AG04450 (cell line): ENCODE measurements at regions not wholly inside any gene's neighbourhood (a gene's known extent, or its start where the extent isn't known, plus 50 kb on each side); places are given as distances from the start of the nearest gene placed in this dataset.

Experiments used
- CTCF ChIA-PET: fragments of 300-600, 350-600 bp; formaldehyde crosslinking; extraction: SDS; loops from one replicate; lab custom pipeline; 2022; ENCODE audit warnings: antibody characterized with exemption, inconsistent platforms; lab: Charles Lee
- POLR2A ChIA-PET: fragments of 350-600 bp; formaldehyde crosslinking; extraction: SDS; loops from one replicate; lab custom pipeline; 2021; ENCODE audit warnings: antibody characterized with exemption, inconsistent platforms; lab: Yijun Ruan, JAX
- DNase-seq: peaks from one replicate; pipeline ENCODE4 v3.0.0-alpha.2; 2011; ENCODE audit warnings: low read depth, low spot score
- H3K27ac ChIP-seq: one replicate; pipeline ENCODE4 v1.5.1; 2012; ENCODE audit warnings: low read depth, low read length, control low read depth
- H3K27me3 ChIP-seq: one replicate; pipeline ENCODE4 v1.6.0; 2012; ENCODE audit warnings: low read length; ENCODE audit not compliant: control insufficient read depth, insufficient read depth
- H3K4me3 ChIP-seq: 2 replicates; pipeline ENCODE4 v1.5.1; 2011; ENCODE audit warnings: mild to moderate bottlenecking, low read depth, low read length, control low read depth
- H3K9me3 ChIP-seq: 2 replicates; pipeline ENCODE4 v1.5.1; 2012; ENCODE audit warnings: low read length; ENCODE audit not compliant: control insufficient read depth, insufficient read depth
- TF ChIP-seq, protein P1 (sequence below): IDR thresholded peaks from 2 replicates; pipeline ENCODE4 v1.5.1; 2011; ENCODE audit warnings: low read depth, low read length, control low read depth, inconsistent platforms

DNA sequence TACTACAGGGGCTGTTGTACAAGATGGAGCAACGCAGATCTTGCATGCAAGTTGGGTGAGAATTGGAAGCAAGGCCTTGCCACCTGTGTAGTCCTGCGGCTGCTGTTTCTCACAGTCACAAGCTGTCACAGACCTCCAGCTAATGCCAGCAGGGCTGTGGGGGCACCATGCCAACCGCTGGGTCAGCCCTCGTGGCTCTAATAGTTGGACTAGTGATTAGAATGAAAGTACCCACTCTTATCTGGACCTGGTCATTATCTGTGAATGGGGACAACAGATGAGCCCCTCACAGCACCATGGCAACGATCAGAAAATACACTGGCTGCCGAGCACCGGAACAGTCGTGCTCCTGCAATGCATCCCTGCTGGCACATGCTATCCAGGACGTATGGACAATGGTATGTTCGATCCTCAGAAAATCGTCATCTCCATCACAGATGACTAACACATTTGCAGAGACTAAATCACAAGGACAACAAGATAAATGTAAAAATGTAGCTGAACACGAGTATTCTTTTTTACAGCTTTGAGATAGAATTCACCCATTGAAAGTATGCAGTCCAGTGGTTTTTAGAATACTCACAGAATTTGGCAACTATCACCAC, 80.4 kb upstream of the CALN1 start:
- ChIA-PET CTCF (interaction anchor here (0.6 kb wide), 1 partner anchor 46 kb away, joined by 3 read pairs; no protein-coding TSS in a partner anchor), POLR2A (no interaction called here)
- DNase-seq: no peak
- Histone ChIP-seq H3K9me3 (peaks cover 2% of the 10 kb centered on the region; the same call in 1 of the 2 replicates), H3K4me3 (no peak overlapping the region), H3K27ac (no peak overlapping the region), H3K27me3 (no peaks in the 10 kb centered on the region)
- TF ChIP-seq, protein P1, sequence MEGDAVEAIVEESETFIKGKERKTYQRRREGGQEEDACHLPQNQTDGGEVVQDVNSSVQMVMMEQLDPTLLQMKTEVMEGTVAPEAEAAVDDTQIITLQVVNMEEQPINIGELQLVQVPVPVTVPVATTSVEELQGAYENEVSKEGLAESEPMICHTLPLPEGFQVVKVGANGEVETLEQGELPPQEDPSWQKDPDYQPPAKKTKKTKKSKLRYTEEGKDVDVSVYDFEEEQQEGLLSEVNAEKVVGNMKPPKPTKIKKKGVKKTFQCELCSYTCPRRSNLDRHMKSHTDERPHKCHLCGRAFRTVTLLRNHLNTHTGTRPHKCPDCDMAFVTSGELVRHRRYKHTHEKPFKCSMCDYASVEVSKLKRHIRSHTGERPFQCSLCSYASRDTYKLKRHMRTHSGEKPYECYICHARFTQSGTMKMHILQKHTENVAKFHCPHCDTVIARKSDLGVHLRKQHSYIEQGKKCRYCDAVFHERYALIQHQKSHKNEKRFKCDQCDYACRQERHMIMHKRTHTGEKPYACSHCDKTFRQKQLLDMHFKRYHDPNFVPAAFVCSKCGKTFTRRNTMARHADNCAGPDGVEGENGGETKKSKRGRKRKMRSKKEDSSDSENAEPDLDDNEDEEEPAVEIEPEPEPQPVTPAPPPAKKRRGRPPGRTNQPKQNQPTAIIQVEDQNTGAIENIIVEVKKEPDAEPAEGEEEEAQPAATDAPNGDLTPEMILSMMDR: no peak

DNA sequence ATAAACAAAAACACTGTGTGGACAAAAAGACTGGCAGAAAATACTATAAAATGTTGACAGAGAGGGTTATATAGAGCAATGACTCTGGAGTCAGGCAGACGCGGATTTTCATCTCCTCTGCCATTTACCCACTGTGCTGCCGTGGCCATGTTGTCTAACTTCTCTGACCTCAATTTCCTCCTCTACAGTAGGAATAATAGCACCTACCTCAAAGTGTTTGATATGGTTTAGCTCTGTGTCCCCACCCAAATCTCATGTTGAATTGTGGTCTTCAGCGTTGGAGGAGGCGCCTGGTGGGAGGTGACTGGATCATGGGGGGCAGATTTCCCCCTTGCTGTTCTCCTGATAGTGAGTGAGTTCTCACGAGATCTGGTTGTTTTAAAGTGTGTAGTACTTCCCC, 78.2 kb upstream of the CALN1 start:
- Histone ChIP-seq H3K27me3 (no peaks in the 10 kb centered on the region), H3K4me3 (no peak overlapping the region), H3K27ac (no peak overlapping the region), H3K9me3 (peaks cover 2% of the 10 kb centered on the region; the same call in 1 of the 2 replicates)
- CTCF ChIA-PET: no interaction called here
- POLR2A ChIA-PET: no interaction called here
- TF ChIP-seq, protein P1: no peak
- no peak for DNase-seq

DNA sequence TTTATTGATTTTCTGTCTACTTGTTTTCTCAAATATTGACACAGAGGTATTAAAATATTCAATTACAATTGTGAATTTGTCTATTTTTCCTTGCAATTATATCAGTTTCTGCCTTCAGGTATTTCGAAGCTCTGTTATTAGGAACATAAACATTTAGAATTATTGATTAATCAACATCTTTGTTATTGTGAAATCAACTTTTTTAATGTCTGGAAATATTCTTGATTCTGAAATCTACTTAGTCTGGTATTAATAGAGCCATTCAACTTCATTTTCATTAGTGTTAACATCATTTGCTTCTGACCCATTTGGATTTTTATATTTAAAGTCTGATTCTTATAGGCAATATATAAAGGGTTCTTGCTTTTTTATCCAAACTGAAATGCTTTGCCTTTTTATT, 69.8 kb upstream of the CALN1 start:
- no peak overlapping the region for H3K4me3 ChIP-seq
- TF ChIP-seq, protein P1: no peak
- ChIA-PET POLR2A (no interaction called here), CTCF (no interaction called here)
- no peak for DNase-seq
- H3K27me3 ChIP-seq: no peaks in the 10 kb centered on the region
- H3K9me3 ChIP-seq: no peaks in the 10 kb centered on the region; the same call in 1 of the 2 replicates
- H3K27ac ChIP-seq: no peak overlapping the region

DNA sequence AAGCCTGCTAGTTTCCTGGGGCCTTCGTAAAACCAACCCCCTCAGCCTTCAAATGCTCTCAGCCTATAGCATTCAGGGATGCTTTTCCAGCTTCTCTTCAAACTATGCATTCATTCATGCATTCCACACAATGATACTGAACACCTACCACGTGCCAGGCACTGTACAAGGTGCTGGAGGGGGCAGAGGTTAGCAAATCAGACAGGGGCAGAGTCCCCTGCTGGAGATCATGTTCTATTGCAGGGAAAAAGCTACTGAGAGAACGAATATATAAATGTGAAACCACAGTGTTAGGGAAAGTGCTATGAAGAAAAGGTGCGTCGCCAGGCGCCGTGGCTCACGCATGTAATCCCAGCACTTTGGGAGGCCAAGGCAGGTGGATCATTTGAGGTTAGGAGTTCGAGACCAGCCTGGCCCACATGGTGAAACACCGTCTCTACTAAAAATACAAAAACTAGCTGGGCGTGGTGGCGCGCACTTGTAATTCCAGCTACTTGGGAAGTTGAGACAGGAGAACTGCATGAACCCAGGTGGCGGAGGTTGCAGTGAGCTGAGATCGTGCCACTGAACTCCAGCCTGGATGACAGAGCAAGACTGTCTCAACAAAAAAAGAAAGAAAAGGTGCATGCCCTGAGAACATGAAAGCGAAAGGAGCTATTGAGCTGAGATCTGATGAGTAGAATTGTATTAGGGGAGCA, 64.6 kb upstream of the CALN1 start:
- no peak for DNase-seq
- H3K4me3 ChIP-seq: no peak overlapping the region
- peaks cover 11% of the 10 kb centered on the region for H3K9me3 ChIP-seq
- no peaks in the 10 kb centered on the region for H3K27me3 ChIP-seq
- ChIA-PET CTCF (no interaction called here), POLR2A (no interaction called here)
- TF ChIP-seq, protein P1: no peak
- H3K27ac ChIP-seq: no peak overlapping the region

DNA sequence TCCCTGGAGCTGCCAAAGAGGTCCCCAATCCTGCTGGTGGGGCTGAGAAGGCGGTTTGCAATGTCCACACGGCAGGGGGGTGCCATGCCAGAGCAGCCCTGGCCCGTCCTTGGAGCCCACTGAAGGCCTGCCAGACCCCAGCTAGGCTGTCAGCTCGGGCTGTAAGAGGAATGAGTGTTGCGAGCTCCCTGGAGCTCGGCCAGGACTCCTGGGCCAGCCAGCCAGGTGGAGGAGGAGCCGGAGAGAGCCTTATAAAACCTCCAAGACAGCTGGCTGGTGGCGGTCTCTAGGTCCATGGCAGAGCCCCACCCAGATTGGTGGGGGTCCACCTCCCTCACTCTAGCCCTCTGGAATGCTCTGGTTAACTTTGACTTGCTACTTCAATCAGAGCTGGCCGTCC, 55.1 kb upstream of the CALN1 start:
- Histone ChIP-seq H3K4me3 (no peak overlapping the region), H3K27me3 (no peaks in the 10 kb centered on the region), H3K9me3 (peaks cover 7% of the 10 kb centered on the region), H3K27ac (no peak overlapping the region)
- TF ChIP-seq, protein P1: no peak
- DNase-seq: no peak
- ChIA-PET POLR2A (no interaction called here), CTCF (no interaction called here)
